Inflammatory macrophage treated with lipopolysaccharide for 4 hours (primary cell): ENCODE measurements at regions not wholly inside any gene's neighbourhood (a gene's known extent, or its start where the extent isn't known, plus 50 kb on each side); places are given as distances from the start of the nearest gene placed in this dataset.
"Not testable (repeated sequence)": the region's sequence is repeated elsewhere in the genome, so short reads cannot be mapped to it uniquely, and the experiment has no call there.

ENCODE experiments used
- DNase-seq: peaks from one replicate; pipeline ENCODE4 v3.0.0-alpha.2; 2020

- DNase-seq = no peak
These were observed 753.8 kb upstream of the PCDH7 start for GRCh38 chr4:29966386-29966785.

GRCh38 chr4:29970626-29971025, 749.5 kb upstream of the PCDH7 start:
- no peak for DNase-seq

GRCh38 chr4:29972121-29972520, 748.0 kb upstream of the PCDH7 start:
- no peak for DNase-seq

DNA sequence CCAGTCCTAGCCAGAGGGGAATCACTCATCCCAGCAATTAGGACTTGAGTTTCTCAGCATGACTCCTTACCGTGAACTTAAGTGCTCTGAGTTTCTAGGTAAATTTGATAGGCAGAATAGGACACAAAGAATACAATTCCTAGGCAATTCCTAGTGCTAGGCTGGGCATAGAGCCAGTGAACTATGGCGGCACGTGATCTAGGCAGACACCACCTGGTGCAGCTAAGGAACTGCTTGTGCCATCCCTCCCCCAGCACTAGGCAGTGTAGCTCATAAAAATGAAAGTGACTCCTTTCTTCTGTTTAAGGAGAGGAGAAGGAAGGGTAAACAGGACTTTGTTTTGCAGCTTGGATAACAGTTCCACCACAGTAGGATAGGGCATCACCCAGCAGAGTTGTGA, 736.3 kb upstream of the PCDH7 start:
- DNase-seq = no peak

DNA sequence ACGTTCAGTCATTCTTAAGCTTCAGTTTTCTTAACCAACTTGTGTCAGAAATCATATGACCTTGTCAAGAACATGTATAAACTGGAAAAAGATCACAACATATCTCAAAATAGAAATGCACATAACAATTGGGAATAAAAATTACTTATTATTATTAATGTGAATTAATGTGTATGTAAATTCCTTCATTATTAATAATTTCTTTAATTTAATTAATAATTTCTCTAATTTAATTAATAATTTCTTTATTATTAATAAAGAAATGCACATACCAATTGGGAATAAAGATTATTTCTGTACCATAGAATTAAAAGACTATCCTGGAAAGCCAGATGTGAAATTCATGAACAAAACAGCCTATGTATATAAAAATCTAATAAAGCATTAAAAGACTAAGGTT, 718.5 kb upstream of the PCDH7 start:
- no peak for DNase-seq

GRCh38 chr4:30002341-30002740, 717.8 kb upstream of the PCDH7 start:
- DNase-seq = no peak

DNA sequence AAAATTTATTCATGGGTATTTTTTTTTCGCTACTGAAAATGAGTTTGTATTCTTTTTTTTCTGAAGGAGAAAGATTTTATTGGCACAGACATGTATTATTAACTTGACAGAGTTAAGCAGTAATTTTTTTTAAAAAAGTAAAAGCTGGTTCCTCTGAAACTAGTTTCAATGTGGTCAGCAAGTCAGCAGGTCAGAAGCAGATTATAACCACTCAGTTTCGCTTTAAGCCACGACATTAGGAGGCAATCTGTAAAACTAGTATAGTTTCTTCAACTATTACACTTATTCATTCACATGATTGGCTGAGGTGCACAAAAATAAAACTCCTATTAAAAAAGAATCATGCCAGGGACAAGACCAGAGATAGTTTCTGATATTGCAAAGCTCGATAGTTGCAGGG, 714.2 kb upstream of the PCDH7 start:
- no peak for DNase-seq

GRCh38 chr4:30024526-30024925, 695.6 kb upstream of the PCDH7 start:
- DNase-seq = no peak

GRCh38 chr4:30028826-30029225, 691.3 kb upstream of the PCDH7 start:
- DNase-seq = no peak

DNA sequence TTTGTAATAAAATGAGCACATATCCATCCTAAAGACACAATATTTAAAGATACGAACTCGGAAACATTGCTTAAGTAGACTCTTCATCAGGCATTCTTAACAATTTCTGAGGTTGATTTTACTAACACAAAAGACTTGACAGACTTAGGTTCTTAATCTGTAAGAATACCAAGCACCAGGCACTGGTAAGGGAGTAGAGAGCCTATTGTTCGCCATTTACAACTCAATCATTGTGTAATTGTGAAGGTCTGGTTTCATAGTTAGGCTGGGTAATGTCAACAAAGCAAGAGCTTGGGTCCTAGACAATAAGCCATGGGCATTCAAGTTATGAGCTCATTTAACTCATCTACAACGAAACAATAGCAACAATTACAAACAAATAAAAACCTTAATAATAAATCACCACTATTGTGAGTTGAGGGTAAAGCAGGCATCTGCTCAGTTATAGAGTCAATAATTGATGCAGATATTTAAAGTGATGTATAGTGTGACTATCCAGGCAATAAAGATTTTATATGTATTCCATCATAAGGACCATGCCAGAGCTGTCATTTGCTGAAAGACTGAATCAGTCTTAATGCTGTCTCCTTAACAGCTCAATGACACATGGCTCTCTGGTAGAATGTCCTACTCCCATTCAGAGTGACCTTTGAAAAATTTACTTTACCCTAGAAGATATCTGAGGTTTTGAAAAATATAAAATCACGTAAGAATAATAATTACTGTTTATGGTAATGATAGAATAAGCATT, 664.0 kb upstream of the PCDH7 start:
- DNase-seq = no peak

DNA sequence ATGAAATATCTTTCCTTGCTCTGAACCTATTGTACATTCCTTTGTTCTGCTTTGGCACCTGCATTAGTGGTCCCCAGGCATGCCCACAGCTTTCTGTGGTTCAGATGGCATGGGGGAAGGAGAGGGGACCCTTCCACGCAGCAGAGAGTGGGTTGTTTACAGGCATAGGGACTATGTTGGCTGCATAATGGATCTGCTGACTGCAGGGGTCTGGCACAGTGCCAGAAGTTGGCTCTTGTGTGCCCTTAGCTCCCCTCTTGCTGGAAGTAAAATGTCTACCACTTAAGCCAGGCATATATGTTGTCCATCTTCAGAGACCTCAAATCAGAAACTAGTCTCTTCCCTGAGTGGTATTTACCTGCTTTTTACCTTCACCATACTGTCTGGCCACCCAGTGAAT, 651.9 kb upstream of the PCDH7 start:
- no peak for DNase-seq

DNA sequence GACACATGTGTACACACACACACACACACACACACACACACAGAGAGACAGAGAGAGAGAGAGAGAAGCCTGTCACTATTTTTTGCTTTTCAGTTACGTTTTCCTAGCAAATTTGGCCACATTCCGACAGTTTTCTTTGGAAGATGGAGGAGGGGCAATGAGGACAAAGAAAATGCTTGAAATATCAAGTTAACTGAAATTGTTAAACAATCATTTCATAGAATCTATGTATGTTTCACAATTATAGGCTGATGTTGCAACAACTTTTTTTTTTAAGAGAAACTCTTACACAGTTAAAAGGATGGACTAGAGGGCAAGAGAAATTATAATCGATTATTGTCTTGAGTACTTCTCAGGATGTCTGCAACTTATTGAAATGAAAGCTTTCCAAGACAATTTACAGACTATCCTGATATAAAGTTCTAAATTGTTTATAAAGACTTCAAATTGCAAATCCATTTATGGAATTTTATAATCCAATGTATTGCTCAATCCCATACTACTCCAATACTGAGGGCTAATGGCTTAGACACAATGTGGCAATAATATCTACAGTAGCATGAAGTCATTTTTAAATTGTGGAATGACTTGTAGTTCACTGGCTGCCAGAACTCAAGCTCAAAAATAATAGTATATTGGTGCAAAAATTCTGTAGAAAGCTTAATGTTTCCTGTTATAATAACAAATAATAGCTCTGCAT, 647.0 kb upstream of the PCDH7 start:
- no peak for DNase-seq

GRCh38 chr4:30092420-30093128, 627.6 kb upstream of the PCDH7 start:
- not testable (repeated sequence) for DNase-seq

- no peak for DNase-seq
These were observed 625.3 kb upstream of the PCDH7 start for GRCh38 chr4:30094887-30095286.

GRCh38 chr4:30103455-30103854, 616.7 kb upstream of the PCDH7 start:
- no peak for DNase-seq

- no peak for DNase-seq
These were observed 603.8 kb upstream of the PCDH7 start for GRCh38 chr4:30116401-30116800.

- no peak for DNase-seq
These were observed 602.7 kb upstream of the PCDH7 start for GRCh38 chr4:30117433-30117832.

DNA sequence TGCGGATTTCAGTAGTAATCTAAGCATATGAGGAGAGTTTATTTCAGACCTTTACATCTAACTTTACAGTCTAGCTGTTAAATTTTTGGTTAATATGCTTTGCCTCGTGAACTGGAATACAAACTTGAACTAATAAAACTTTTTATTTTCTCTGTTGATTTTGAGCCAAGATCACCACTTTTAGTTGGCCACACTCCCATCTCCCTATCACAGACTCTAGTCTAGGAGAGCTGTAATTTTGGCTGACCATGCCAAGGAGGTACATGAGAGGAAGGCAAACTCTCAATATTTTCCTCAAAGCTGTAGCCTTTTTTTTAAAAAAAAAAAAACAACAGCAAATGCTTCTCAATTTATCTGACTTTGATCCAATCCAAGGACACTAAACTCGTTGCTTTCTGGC, 597.5 kb upstream of the PCDH7 start:
- no peak for DNase-seq

DNA sequence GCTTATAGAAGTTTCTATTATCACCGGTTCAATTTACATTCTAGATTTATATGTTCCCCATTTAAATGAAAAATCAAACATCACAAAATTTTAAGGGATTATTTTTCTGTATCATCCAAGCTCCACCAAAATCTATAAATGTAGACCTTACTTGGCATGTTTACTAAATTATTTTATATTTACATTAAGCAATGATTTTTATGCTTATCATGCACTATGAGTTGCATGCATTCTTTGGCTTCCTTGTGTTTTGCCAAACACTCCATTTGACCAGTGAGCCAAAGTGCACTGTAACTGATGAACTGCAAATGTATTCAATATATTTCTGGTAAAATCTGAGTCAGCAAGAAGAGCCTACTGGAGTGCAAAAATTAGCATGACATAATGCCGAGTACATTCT, 595.5 kb upstream of the PCDH7 start:
- not testable (repeated sequence) for DNase-seq

GRCh38 chr4:30125868-30126267, 594.3 kb upstream of the PCDH7 start:
- DNase-seq = no peak

DNA sequence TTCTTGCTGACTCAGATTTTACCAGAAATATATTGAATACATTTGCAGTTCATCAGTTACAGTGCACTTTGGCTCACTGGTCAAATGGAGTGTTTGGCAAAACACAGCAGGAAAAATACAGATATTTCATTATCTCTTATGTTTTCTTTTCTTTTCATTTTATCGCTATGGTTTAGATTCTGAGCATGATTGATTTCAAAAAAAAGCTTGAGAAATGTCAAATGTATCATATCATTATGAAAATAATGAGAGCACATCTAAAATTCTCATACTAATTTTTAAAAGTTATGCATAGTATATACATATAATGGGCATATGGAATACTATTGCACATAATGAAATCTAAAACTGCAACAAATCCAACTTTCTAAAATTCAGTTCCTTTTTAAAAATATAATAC, 593.8 kb upstream of the PCDH7 start:
- no peak for DNase-seq

- not testable (repeated sequence) for DNase-seq
These were observed 571.3 kb upstream of the PCDH7 start for GRCh38 chr4:30148828-30149227.

DNA sequence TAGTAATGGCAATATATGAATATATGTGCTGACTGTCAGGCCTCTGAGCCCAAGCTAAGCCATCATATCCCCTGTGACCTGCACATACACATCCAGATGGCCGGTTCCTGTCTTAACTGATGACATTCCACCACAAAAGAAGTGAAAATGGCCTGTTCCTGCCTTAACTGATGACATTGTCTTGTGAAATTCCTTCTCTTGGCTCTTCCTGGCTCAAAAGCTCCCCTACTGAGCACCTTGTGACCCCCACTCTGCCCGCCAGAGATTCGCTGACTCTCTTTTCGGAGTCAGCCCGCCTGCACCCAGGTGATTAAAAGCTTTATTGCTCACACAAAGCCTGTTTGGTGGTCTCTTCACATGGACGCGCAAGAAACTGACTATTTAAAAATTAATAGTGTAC, 570.6 kb upstream of the PCDH7 start:
- not testable (repeated sequence) for DNase-seq

- no peak for DNase-seq
These were observed 566.7 kb upstream of the PCDH7 start for GRCh38 chr4:30153427-30153826.
